ENCODE measurements at regions not wholly inside any gene's neighbourhood (a gene's known extent, or its start where the extent isn't known, plus 50 kb on each side); places are given as distances from the start of the nearest gene placed in this dataset.
"Not testable (repeated sequence)": the region's sequence is repeated elsewhere in the genome, so short reads cannot be mapped to it uniquely, and the experiment has no call there.

DNA sequence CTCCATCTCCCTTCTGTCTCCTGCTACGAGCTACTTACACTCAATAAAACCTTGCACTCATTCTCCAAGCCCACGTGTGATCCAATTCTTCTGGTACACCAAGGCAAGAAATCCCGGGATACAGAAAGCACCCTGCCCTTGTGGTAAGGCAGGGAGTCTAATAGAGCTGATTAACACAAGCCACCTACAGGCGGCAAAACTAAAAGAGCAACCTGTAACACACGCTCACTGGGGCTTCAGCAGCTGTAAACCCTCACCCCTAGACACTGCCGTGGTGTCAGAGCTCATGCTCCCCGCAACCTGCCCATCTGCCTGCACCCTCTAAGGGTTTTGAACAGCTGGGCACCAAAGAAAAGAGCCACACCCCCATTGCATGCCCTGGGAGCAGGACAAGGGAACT lies 755.4 kb upstream of the HTR2C start:
- H3K27me3 Mint-ChIP-seq (ENCODE audit: low read depth), result no peaks in the 10 kb centered on the region
- no peak overlapping the region for H3K4me3 Mint-ChIP-seq
- DNase-seq, result no peak
- CTCF ChIA-PET, result no interaction called here
- no peaks in the 10 kb centered on the region for H3K4me1 Mint-ChIP-seq (ENCODE audit: low read depth)
- intact Hi-C loops (cut with micrococcal nuclease), result no loop called here
- H3K9me3 Mint-ChIP-seq, result no peaks in the 10 kb centered on the region
- no peak overlapping the region for H3K27ac Mint-ChIP-seq
- H3K36me3 Mint-ChIP-seq (ENCODE audit: low read depth), result no peaks in the 10 kb centered on the region

DNA sequence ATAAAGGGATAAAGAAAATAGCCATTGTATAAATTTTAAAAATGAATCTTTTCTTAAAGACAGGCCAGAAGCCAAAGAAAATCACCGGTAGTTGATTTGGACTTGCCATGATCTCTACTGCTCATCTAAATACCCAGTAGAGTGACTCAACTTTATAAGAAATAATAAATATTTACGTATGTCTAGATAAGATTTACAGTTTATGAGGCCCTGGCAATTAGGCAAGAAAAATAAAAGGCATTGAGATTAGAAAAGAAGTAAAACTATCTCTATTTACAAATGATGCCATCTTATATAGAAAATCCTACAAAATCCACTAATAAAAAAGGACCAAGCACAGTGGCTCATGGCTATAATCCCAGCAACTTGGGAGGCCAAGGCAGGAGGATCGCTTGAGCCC lies 765.5 kb upstream of the HTR2C start:
- intact Hi-C loops (cut with micrococcal nuclease), result no loop called here
- no peak overlapping the region for H3K4me3 Mint-ChIP-seq
- DNase-seq, result no peak
- H3K9me3 Mint-ChIP-seq, result peaks cover 3% of the 10 kb centered on the region
- H3K4me1 Mint-ChIP-seq (ENCODE audit: low read depth), result no peaks in the 10 kb centered on the region
- no peaks in the 10 kb centered on the region for H3K36me3 Mint-ChIP-seq (ENCODE audit: low read depth)
- CTCF ChIA-PET, result interaction anchor here (0.8 kb wide), 1 partner anchor 929 kb away, joined by 3 read pairs; no protein-coding TSS in a partner anchor
- H3K27ac Mint-ChIP-seq, result no peak overlapping the region
- no peaks in the 10 kb centered on the region for H3K27me3 Mint-ChIP-seq (ENCODE audit: low read depth)

DNA sequence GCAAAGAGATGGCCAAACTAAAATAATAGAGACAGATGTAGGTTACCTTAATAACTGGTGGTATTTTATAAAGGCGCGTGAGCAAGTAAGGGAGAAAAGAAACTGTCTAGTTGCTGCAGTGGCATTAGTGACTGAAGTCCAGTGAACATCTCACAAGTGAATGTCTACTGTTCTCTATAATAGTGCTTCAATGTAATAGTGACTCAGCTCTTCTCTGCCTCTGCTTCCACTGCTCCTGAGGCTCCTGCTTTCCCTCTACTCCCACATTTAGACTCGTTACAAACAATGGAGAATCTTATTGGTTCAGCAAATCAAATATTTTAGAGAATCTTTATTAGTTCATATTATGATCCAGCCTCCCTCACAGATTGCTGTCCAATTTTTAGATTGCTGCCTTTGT lies 779.1 kb upstream of the HTR2C start:
- DNase-seq, result no peak
- Mint-ChIP-seq H3K4me1 (ENCODE audit: low read depth) (no peaks in the 10 kb centered on the region), H3K27me3 (ENCODE audit: low read depth) (no peaks in the 10 kb centered on the region), H3K9me3 (no peaks in the 10 kb centered on the region), H3K36me3 (ENCODE audit: low read depth) (no peaks in the 10 kb centered on the region), H3K4me3 (no peak overlapping the region), H3K27ac (no peak overlapping the region)
- CTCF ChIA-PET, result no interaction called here
- intact Hi-C loops (cut with micrococcal nuclease), result loop anchor here (5.0 kb wide), 1 partner anchor 452 kb away; no protein-coding TSS in a partner anchor

DNA sequence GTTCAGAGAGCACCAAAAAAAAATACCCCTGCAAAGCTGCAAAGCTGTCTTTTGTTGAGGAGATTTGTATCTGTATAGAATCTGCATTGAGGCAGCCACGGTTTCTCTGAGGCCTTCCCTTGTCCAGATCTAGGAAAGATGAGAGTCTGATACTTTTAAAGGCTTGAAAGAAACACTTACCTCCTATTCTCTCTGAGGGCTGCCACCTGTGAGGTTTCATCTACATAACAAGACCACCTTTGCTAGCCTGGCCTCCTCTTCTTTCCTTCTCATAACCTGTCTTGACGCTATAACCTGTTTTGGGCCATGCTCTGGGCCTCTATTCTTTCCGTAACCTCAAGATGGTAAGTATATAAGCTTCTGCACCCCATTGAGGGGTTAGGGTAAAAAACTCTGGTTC lies 779.6 kb upstream of the HTR2C start:
- Mint-ChIP-seq H3K27ac (no peak overlapping the region), H3K36me3 (ENCODE audit: low read depth) (no peaks in the 10 kb centered on the region), H3K9me3 (no peaks in the 10 kb centered on the region), H3K27me3 (ENCODE audit: low read depth) (no peaks in the 10 kb centered on the region), H3K4me1 (ENCODE audit: low read depth) (no peaks in the 10 kb centered on the region), H3K4me3 (no peak overlapping the region)
- CTCF ChIA-PET, result no interaction called here
- DNase-seq, result no peak
- intact Hi-C loops (cut with micrococcal nuclease), result no loop called here

- DNase-seq, result no peak
- Mint-ChIP-seq H3K27ac (no peak overlapping the region), H3K4me1 (ENCODE audit: low read depth) (no peaks in the 10 kb centered on the region), H3K9me3 (no peaks in the 10 kb centered on the region), H3K4me3 (no peak overlapping the region), H3K36me3 (ENCODE audit: low read depth) (no peaks in the 10 kb centered on the region), H3K27me3 (ENCODE audit: low read depth) (no peaks in the 10 kb centered on the region)
- CTCF ChIA-PET, result no interaction called here
- intact Hi-C loops (cut with micrococcal nuclease), result no loop called here
These were observed 781.0 kb upstream of the HTR2C start for GRCh38 chrX:113802837-113803236.

- no peak for DNase-seq
- Mint-ChIP-seq H3K36me3 (ENCODE audit: low read depth) (no peaks in the 10 kb centered on the region), H3K27me3 (ENCODE audit: low read depth) (no peaks in the 10 kb centered on the region), H3K4me3 (no peak overlapping the region), H3K9me3 (no peaks in the 10 kb centered on the region), H3K27ac (no peak overlapping the region), H3K4me1 (ENCODE audit: low read depth) (no peaks in the 10 kb centered on the region)
- intact Hi-C loops (cut with micrococcal nuclease), result no loop called here
- CTCF ChIA-PET, result no interaction called here
These were observed 782.9 kb upstream of the HTR2C start for GRCh38 chrX:113800955-113801354.

GRCh38 chrX:113793563-113793962 lies 790.3 kb upstream of the HTR2C start:
- no peak for DNase-seq
- H3K4me1 Mint-ChIP-seq (ENCODE audit: low read depth), result no peaks in the 10 kb centered on the region
- CTCF ChIA-PET, result no interaction called here
- no peak overlapping the region for H3K27ac Mint-ChIP-seq
- no peak overlapping the region for H3K4me3 Mint-ChIP-seq
- intact Hi-C loops (cut with micrococcal nuclease), result no loop called here
- H3K36me3 Mint-ChIP-seq (ENCODE audit: low read depth), result no peaks in the 10 kb centered on the region
- H3K27me3 Mint-ChIP-seq (ENCODE audit: low read depth), result no peaks in the 10 kb centered on the region
- H3K9me3 Mint-ChIP-seq, result no peaks in the 10 kb centered on the region

- DNase-seq, result no peak
- H3K36me3 Mint-ChIP-seq (ENCODE audit: low read depth), result no peaks in the 10 kb centered on the region
- H3K4me3 Mint-ChIP-seq, result no peak overlapping the region
- no peaks in the 10 kb centered on the region for H3K27me3 Mint-ChIP-seq (ENCODE audit: low read depth)
- no peak overlapping the region for H3K27ac Mint-ChIP-seq
- CTCF ChIA-PET, result no interaction called here
- no peaks in the 10 kb centered on the region for H3K4me1 Mint-ChIP-seq (ENCODE audit: low read depth)
- intact Hi-C loops (cut with micrococcal nuclease), result no loop called here
- no peaks in the 10 kb centered on the region for H3K9me3 Mint-ChIP-seq
These were observed 792.9 kb upstream of the HTR2C start for GRCh38 chrX:113790987-113791386.

GRCh38 chrX:113784754-113785153 lies 799.1 kb upstream of the HTR2C start:
- H3K9me3 Mint-ChIP-seq; DNase-seq; CTCF ChIA-PET; intact Hi-C loops (cut with micrococcal nuclease); H3K27me3 Mint-ChIP-seq (ENCODE audit: low read depth); H3K27ac Mint-ChIP-seq; H3K4me1 Mint-ChIP-seq (ENCODE audit: low read depth); H3K36me3 Mint-ChIP-seq (ENCODE audit: low read depth); H3K4me3 Mint-ChIP-seq: not testable (repeated sequence)

- no peaks in the 10 kb centered on the region for H3K4me1 Mint-ChIP-seq (ENCODE audit: low read depth)
- H3K27ac Mint-ChIP-seq, result no peak overlapping the region
- peaks cover 1% of the 10 kb centered on the region for H3K9me3 Mint-ChIP-seq
- H3K27me3 Mint-ChIP-seq (ENCODE audit: low read depth), result no peaks in the 10 kb centered on the region
- no peaks in the 10 kb centered on the region for H3K36me3 Mint-ChIP-seq (ENCODE audit: low read depth)
- CTCF ChIA-PET, result no interaction called here
- H3K4me3 Mint-ChIP-seq, result no peak overlapping the region
- intact Hi-C loops (cut with micrococcal nuclease), result no loop called here
- DNase-seq, result no peak
These were observed 813.1 kb upstream of the HTR2C start for GRCh38 chrX:113770806-113771205.

DNA sequence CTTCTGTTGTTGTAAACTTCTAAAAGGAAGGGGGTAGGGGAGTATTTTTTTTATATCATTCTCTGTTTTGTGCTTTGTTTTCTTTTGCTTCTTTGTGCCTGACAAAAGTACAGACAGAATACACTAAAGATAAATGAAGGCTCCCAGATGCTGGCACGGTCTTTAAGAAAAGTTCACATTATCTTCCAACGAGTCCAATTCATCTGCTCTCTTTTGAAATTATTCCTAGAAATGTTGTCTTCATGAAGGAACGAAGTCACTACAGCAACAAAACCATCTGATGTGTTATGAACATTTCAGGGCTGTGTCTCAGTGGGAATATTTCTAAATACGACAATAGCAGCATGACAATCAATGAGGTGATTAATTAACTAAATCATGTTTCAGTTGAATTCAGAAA lies 813.8 kb upstream of the HTR2C start:
- no peak overlapping the region for H3K27ac Mint-ChIP-seq
- H3K27me3 Mint-ChIP-seq (ENCODE audit: low read depth), result no peaks in the 10 kb centered on the region
- no peak overlapping the region for H3K4me3 Mint-ChIP-seq
- intact Hi-C loops (cut with micrococcal nuclease), result no loop called here
- no peaks in the 10 kb centered on the region for H3K4me1 Mint-ChIP-seq (ENCODE audit: low read depth)
- CTCF ChIA-PET, result no interaction called here
- H3K9me3 Mint-ChIP-seq, result peaks cover 1% of the 10 kb centered on the region
- H3K36me3 Mint-ChIP-seq (ENCODE audit: low read depth), result no peaks in the 10 kb centered on the region
- DNase-seq, result no peak

- DNase-seq, result no peak
- Mint-ChIP-seq H3K4me3 (no peak overlapping the region), H3K36me3 (ENCODE audit: low read depth) (no peaks in the 10 kb centered on the region), H3K9me3 (no peaks in the 10 kb centered on the region), H3K4me1 (ENCODE audit: low read depth) (no peaks in the 10 kb centered on the region), H3K27ac (no peak overlapping the region), H3K27me3 (ENCODE audit: low read depth) (no peaks in the 10 kb centered on the region)
- CTCF ChIA-PET, result no interaction called here
- intact Hi-C loops (cut with micrococcal nuclease), result no loop called here
These were observed 824.5 kb upstream of the HTR2C start for GRCh38 chrX:113759422-113759821.

GRCh38 chrX:113747274-113747973 lies 836.5 kb upstream of the HTR2C start:
- Mint-ChIP-seq H3K4me3 (no peak overlapping the region), H3K9me3 (peaks cover 2% of the 10 kb centered on the region), H3K27me3 (ENCODE audit: low read depth) (no peaks in the 10 kb centered on the region), H3K36me3 (ENCODE audit: low read depth) (no peaks in the 10 kb centered on the region), H3K4me1 (ENCODE audit: low read depth) (no peaks in the 10 kb centered on the region), H3K27ac (no peak overlapping the region)
- CTCF ChIA-PET, result no interaction called here
- no peak for DNase-seq
- intact Hi-C loops (cut with micrococcal nuclease), result no loop called here

DNA sequence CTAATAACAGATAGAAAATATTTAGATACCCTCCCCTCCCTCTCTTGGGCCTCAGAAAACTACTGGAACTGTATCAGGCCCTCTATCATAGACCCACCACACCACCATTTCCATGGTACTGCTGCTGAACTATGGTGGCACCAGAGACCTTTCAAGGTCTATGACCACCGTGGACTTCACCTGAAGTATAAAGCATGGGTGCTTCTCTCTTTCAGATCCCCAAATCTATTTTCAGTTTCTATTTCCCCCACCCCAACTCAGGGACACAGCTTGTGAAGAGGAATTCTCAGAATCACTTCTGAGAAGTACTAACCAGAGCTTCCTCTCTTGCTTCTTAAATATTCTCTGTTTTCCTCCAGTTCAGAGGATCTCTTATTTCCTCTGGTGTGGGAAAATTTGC lies 840.8 kb upstream of the HTR2C start:
- H3K27me3 Mint-ChIP-seq (ENCODE audit: low read depth), result no peaks in the 10 kb centered on the region
- CTCF ChIA-PET, result no interaction called here
- no peak overlapping the region for H3K27ac Mint-ChIP-seq
- DNase-seq, result no peak
- H3K4me3 Mint-ChIP-seq, result no peak overlapping the region
- H3K36me3 Mint-ChIP-seq (ENCODE audit: low read depth), result no peaks in the 10 kb centered on the region
- no peaks in the 10 kb centered on the region for H3K9me3 Mint-ChIP-seq
- no peaks in the 10 kb centered on the region for H3K4me1 Mint-ChIP-seq (ENCODE audit: low read depth)
- intact Hi-C loops (cut with micrococcal nuclease), result no loop called here
